ENCODE measurements at regions not wholly inside any gene's neighbourhood (a gene's known extent, or its start where the extent isn't known, plus 50 kb on each side); places are given as distances from the start of the nearest gene placed in this dataset.

- Histone ChIP-seq H3K9me3 (no peaks in the 10 kb centered on the region), H3K4me3 (no peak overlapping the region), H3K27me3 (replicated peaks; ENCODE audit: insufficient read depth) (no peaks in the 10 kb centered on the region), H3K36me3 (no peaks in the 10 kb centered on the region), H3K27ac (no peak overlapping the region), H3K4me1 (ENCODE audit: control insufficient read depth in 1 of 2, low read depth in 2 of 2) (no peaks in the 10 kb centered on the region)
- no peak for TF ChIP-seq CTCF (IDR thresholded peaks at IDR 0.05)
- DNase-seq (ENCODE audit: low spot score) (no peak), ATAC-seq (ENCODE audit: insufficient number of reproducible peaks, low FRiP score, low read depth) (no peak)
Measured at GRCh38 chr5:87936667-87937066, 332.0 kb downstream of the TMEM161B start.

- H3K4me3 ChIP-seq, result no peak overlapping the region
- H3K9me3 ChIP-seq, result no peaks in the 10 kb centered on the region
- no peaks in the 10 kb centered on the region for H3K4me1 ChIP-seq (ENCODE audit: control insufficient read depth in 1 of 2, low read depth in 2 of 2)
- no peak overlapping the region for H3K27ac ChIP-seq
- no peak for DNase-seq (ENCODE audit: low spot score)
- TF ChIP-seq CTCF (IDR thresholded peaks at IDR 0.05), result no peak
- no peaks in the 10 kb centered on the region for H3K27me3 ChIP-seq (replicated peaks; ENCODE audit: insufficient read depth)
- no peaks in the 10 kb centered on the region for H3K36me3 ChIP-seq
- ATAC-seq (ENCODE audit: insufficient number of reproducible peaks, low FRiP score, low read depth), result no peak
Measured at GRCh38 chr5:87924436-87924835, 344.2 kb downstream of the TMEM161B start.

- Histone ChIP-seq H3K4me1 (ENCODE audit: control insufficient read depth in 1 of 2, low read depth in 2 of 2) (no peaks in the 10 kb centered on the region), H3K36me3 (no peaks in the 10 kb centered on the region), H3K4me3 (no peak overlapping the region), H3K27me3 (replicated peaks; ENCODE audit: insufficient read depth) (no peaks in the 10 kb centered on the region), H3K27ac (no peak overlapping the region), H3K9me3 (no peaks in the 10 kb centered on the region)
- ATAC-seq (ENCODE audit: insufficient number of reproducible peaks, low FRiP score, low read depth), result no peak
- no peak for DNase-seq (ENCODE audit: low spot score)
- TF ChIP-seq CTCF (IDR thresholded peaks at IDR 0.05), result no peak
Measured at GRCh38 chr5:87916320-87916719, 352.3 kb downstream of the TMEM161B start.

- DNase-seq (ENCODE audit: low spot score), result no peak
- Histone ChIP-seq H3K36me3 (no peaks in the 10 kb centered on the region), H3K27me3 (replicated peaks; ENCODE audit: insufficient read depth) (no peaks in the 10 kb centered on the region), H3K27ac (no peak overlapping the region), H3K4me1 (ENCODE audit: control insufficient read depth in 1 of 2, low read depth in 2 of 2) (no peaks in the 10 kb centered on the region), H3K4me3 (no peak overlapping the region), H3K9me3 (no peaks in the 10 kb centered on the region)
- TF ChIP-seq CTCF (IDR thresholded peaks at IDR 0.05), result no peak
- ATAC-seq (ENCODE audit: insufficient number of reproducible peaks, low FRiP score, low read depth), result no peak
Measured at GRCh38 chr5:87912419-87912818, 356.2 kb downstream of the TMEM161B start.

- no peaks in the 10 kb centered on the region for H3K4me1 ChIP-seq (ENCODE audit: control insufficient read depth in 1 of 2, low read depth in 2 of 2)
- ATAC-seq (ENCODE audit: insufficient number of reproducible peaks, low FRiP score, low read depth), result no peak
- DNase-seq (ENCODE audit: low spot score), result no peak
- H3K9me3 ChIP-seq, result no peaks in the 10 kb centered on the region
- no peak overlapping the region for H3K27ac ChIP-seq
- H3K4me3 ChIP-seq, result no peak overlapping the region
- no peak for TF ChIP-seq CTCF (IDR thresholded peaks at IDR 0.05)
- H3K27me3 ChIP-seq (replicated peaks; ENCODE audit: insufficient read depth), result no peaks in the 10 kb centered on the region
- no peaks in the 10 kb centered on the region for H3K36me3 ChIP-seq
Measured at GRCh38 chr5:87909382-87909781, 359.3 kb downstream of the TMEM161B start.

Measured in thoracic aorta (tissue), 2 donors.